Sciatic nerve (tissue), 2 donors: ENCODE measurements at regions not wholly inside any gene's neighbourhood (a gene's known extent, or its start where the extent isn't known, plus 50 kb on each side); places are given as distances from the start of the nearest gene placed in this dataset.

ENCODE experiments used
- ATAC-seq: fragments of 200-7000 bp; cut with Tn5 transposase; one replicate; pipeline ENCODE4 v1.9.1; 2020; ENCODE audit warnings: mild to moderate bottlenecking, moderate library complexity
- DNase-seq: peaks from one replicate; pipeline ENCODE4 v3.0.0-alpha.2; 2020; ENCODE audit warnings: low spot score
- intact Hi-C: fragments of 100-400 bp; cut with DNase I; formaldehyde crosslinking; loops from one replicate; pipeline ENCODE4 v1.14.2; 2022
- donor health status: DM: no; HTN: no; CAD: no.
- donor health status: DM: no; HTN: no; CAD: no.

GRCh38 chr2:103808814-103809213 is 1045.1 kb upstream of the POU3F3 start:
- no peak for DNase-seq
- no peak for ATAC-seq
- intact Hi-C loops, result no loop called here

GRCh38 chr2:103809415-103809814 is 1044.5 kb upstream of the POU3F3 start:
- ATAC-seq (no peak), DNase-seq (no peak)
- intact Hi-C loops, result no loop called here

GRCh38 chr2:103809941-103810441 is 1043.9 kb upstream of the POU3F3 start:
- intact Hi-C loops, result no loop called here
- ATAC-seq, result no peak
- DNase-seq, result no peak

- no peak for DNase-seq
- ATAC-seq, result no peak
- intact Hi-C loops, result no loop called here
Measured at GRCh38 chr2:103810875-103811274, 1043.0 kb upstream of the POU3F3 start.

GRCh38 chr2:103814016-103814415 is 1039.9 kb upstream of the POU3F3 start:
- ATAC-seq (no peak), DNase-seq (no peak)
- intact Hi-C loops, result loop anchor here (2.0 kb wide), 1 partner anchor 77 kb away; no protein-coding TSS in a partner anchor

- ATAC-seq, result no peak
- intact Hi-C loops, result loop anchor here (2.0 kb wide), 1 partner anchor 79 kb away; no protein-coding TSS in a partner anchor
- DNase-seq, result no peak
Measured at GRCh38 chr2:103815731-103816130, 1038.2 kb upstream of the POU3F3 start.

- intact Hi-C loops, result no loop called here
- DNase-seq (no peak), ATAC-seq (no peak)
Measured at GRCh38 chr2:103817746-103818145, 1036.2 kb upstream of the POU3F3 start.

- ATAC-seq, result no peak
- DNase-seq, result no peak
- intact Hi-C loops, result no loop called here
Measured at GRCh38 chr2:103818176-103818575, 1035.7 kb upstream of the POU3F3 start.

GRCh38 chr2:103819599-103819998 is 1034.3 kb upstream of the POU3F3 start:
- no peak for ATAC-seq
- intact Hi-C loops, result no loop called here
- DNase-seq, result no peak

- intact Hi-C loops, result no loop called here
- ATAC-seq, result no peak
- no peak for DNase-seq
Measured at GRCh38 chr2:103823847-103824246, 1030.1 kb upstream of the POU3F3 start.

- ATAC-seq (no peak), DNase-seq (no peak)
- intact Hi-C loops, result no loop called here
Measured at GRCh38 chr2:103847276-103847675, 1006.6 kb upstream of the POU3F3 start.

GRCh38 chr2:103859238-103859637 is 994.7 kb upstream of the POU3F3 start:
- DNase-seq (no peak), ATAC-seq (no peak)
- intact Hi-C loops, result loop anchor here (5.0 kb wide), 1 partner anchor 1442 kb away; no protein-coding TSS in a partner anchor

GRCh38 chr2:103860016-103860415 is 993.9 kb upstream of the POU3F3 start:
- intact Hi-C loops, result no loop called here
- ATAC-seq (no peak), DNase-seq (no peak)

- ATAC-seq (no peak), DNase-seq (no peak)
- intact Hi-C loops, result no loop called here
Measured at GRCh38 chr2:103868396-103868795, 985.5 kb upstream of the POU3F3 start.

GRCh38 chr2:103873716-103874351 is 980.1 kb upstream of the POU3F3 start:
- ATAC-seq (no peak), DNase-seq (no peak)
- intact Hi-C loops, result no loop called here

- intact Hi-C loops, result no loop called here
- ATAC-seq, result no peak
Measured at GRCh38 chr2:103875131-103875530, 978.8 kb upstream of the POU3F3 start.

GRCh38 chr2:103875531-103875930 is 978.4 kb upstream of the POU3F3 start:
- intact Hi-C loops, result no loop called here
- DNase-seq, result no peak
- ATAC-seq, result no peak

More at GRCh38 chr2:103875131-103875530, 978.8 kb upstream of the POU3F3 start:
- no peak for DNase-seq

GRCh38 chr2:103876611-103877010 is 977.3 kb upstream of the POU3F3 start:
- intact Hi-C loops, result no loop called here

GRCh38 chr2:103879101-103879500 is 974.8 kb upstream of the POU3F3 start:
- no peak for ATAC-seq
- intact Hi-C loops, result no loop called here
- no peak for DNase-seq

More at GRCh38 chr2:103876611-103877010, 977.3 kb upstream of the POU3F3 start:
- no peak for ATAC-seq
- no peak for DNase-seq

GRCh38 chr2:103880081-103880834 is 973.7 kb upstream of the POU3F3 start:
- DNase-seq, result no peak
- ATAC-seq, result no peak
- intact Hi-C loops, result no loop called here
